HepG2 (cell line): ENCODE measurements at regions not wholly inside any gene's neighbourhood (a gene's known extent, or its start where the extent isn't known, plus 50 kb on each side); places are given as distances from the start of the nearest gene placed in this dataset.

Experiments used
- ATAC-seq: fragments of 200-7000 bp; cut with Tn5 transposase; 3 replicates; pipeline ENCODE4 v1.9.1; 2020; ENCODE audit warnings: mild to moderate bottlenecking, moderate library complexity
- BruUV-seq: library from RNA; stranded (reverse); fragments of 400-500 nt; replicated peaks from 2 replicates; lab custom pipeline; 2021; lab: Mats Ljungman, UMichigan
- CTCF ChIA-PET: fragments of 300-600 bp; formaldehyde crosslinking; extraction: SDS; loops from one replicate; lab custom pipeline; 2021; ENCODE audit warnings: low total read pairs, inconsistent platforms, low intra/inter-chr PET ratio; lab: Yijun Ruan, JAX
- POLR2A ChIA-PET: fragments of 350-600 bp; sonication (Branson Sonifier 250); formaldehyde crosslinking; loops from one replicate; lab custom pipeline; 2020; ENCODE audit warnings: antibody characterized with exemption, inconsistent platforms; lab: Yijun Ruan, JAX
- DNase-seq: peaks from one replicate; pipeline ENCODE4 v3.0.0-alpha.2; 2015; ENCODE audit warnings: low spot score
- FAIRE-seq: peaks from 3 replicates; lab custom pipeline; 2011; peaks lifted over from hg19 to GRCh38; lab: Jason Lieb, UNC
- H2AFZ ChIP-seq: one replicate; pipeline ENCODE4 v1.6.1; 2011; ENCODE audit warnings: low read length, inconsistent platforms
- H3K27ac ChIP-seq: fragments of 300-600 bp; 3 replicates; pipeline ENCODE4 v1.8.0; 2011; ENCODE audit warnings: mixed run types, mild to moderate bottlenecking, mixed read lengths, low read length, inconsistent platforms; ENCODE audit not compliant: insufficient read depth; ENCODE audit errors: extremely low read length
- H3K27me3 ChIP-seq, 2 experiments: fragments of 200-600 bp in 1 of 2; 2 replicates in 1 of 2; 3 replicates in 1 of 2; pipeline versions ENCODE4 v1.6.0 to v1.8.0; 2011; ENCODE audit warnings: low read length in 2 of 2, mild to moderate bottlenecking in 2 of 2, moderate library complexity in 2 of 2, inconsistent platforms in 1 of 2; ENCODE audit not compliant: insufficient read depth in 2 of 2, control insufficient read depth in 1 of 2
- H3K36me3 ChIP-seq, 2 experiments: fragments of 200-600 bp in 1 of 2; replicated peaks in 1 of 2; 2 replicates in 1 of 2; 3 replicates in 1 of 2; pipeline versions ENCODE4 v1.5.1 to v1.8.0; 2011; ENCODE audit warnings: low read length in 2 of 2, inconsistent platforms in 1 of 2; ENCODE audit not compliant: insufficient read depth in 2 of 2, control insufficient read depth in 1 of 2
- H3K4me1 ChIP-seq: 2 replicates; pipeline ENCODE4 v1.5.1; 2012; ENCODE audit warnings: low read length, inconsistent platforms; ENCODE audit not compliant: insufficient read depth
- H3K4me2 ChIP-seq: 2 replicates; pipeline ENCODE4 v1.6.0; 2011; ENCODE audit warnings: low read depth, low read length, inconsistent platforms
- H3K4me3 ChIP-seq, 3 experiments: fragments of 200-600 bp in 1 of 3; sonication (generic), shearing (Covaris generic) in 1 of 3; replicated peaks in 1 of 3; 2 replicates each; pipeline ENCODE4 v1.5.1; 2011 to 2016; ENCODE audit warnings: low read length in 3 of 3, inconsistent platforms in 2 of 3, low read depth in 2 of 3, mild to moderate bottlenecking in 2 of 3, control low read depth in 1 of 3, mixed read lengths in 1 of 3; ENCODE audit not compliant: insufficient read depth in 1 of 3
- H3K79me2 ChIP-seq: one replicate; pipeline ENCODE4 v1.6.1; 2011; ENCODE audit warnings: low read length, inconsistent platforms; ENCODE audit not compliant: insufficient read depth
- H3K9ac ChIP-seq: 2 replicates; pipeline ENCODE4 v1.6.0; 2011; ENCODE audit warnings: mild to moderate bottlenecking, low read depth, low read length, inconsistent platforms; ENCODE audit not compliant: insufficient read depth
- H3K9me3 ChIP-seq: 2 replicates; pipeline ENCODE4 v1.5.1; 2012; ENCODE audit warnings: mild to moderate bottlenecking, low read length
- H4K20me1 ChIP-seq: 2 replicates; pipeline ENCODE4 v1.6.0; 2011; ENCODE audit warnings: inconsistent platforms, mild to moderate bottlenecking, low read length, moderate library complexity; ENCODE audit not compliant: insufficient read depth
- AGO2 ChIP-seq: fragments of 200-400 bp; formaldehyde crosslinking; optimal IDR thresholded peaks from 2 replicates; pipeline ENCODE3; 2017; ENCODE audit warnings: mild to moderate bottlenecking, low read depth, low read length, moderate library complexity
- ARNT ChIP-seq: fragments of 450-650 bp; IDR thresholded peaks from 2 replicates; pipeline ENCODE4 v1.6.1; 2017
- HDAC2 ChIP-seq: sonication (generic); formaldehyde crosslinking; IDR thresholded peaks from 2 replicates; pipeline ENCODE4 v1.4.0; 2020; ENCODE audit warnings: missing genetic modification reagents
- HNRNPUL1 ChIP-seq: fragments of 200-400 bp; formaldehyde crosslinking; IDR thresholded peaks from 2 replicates; pipeline ENCODE4 v1.6.1; 2017; ENCODE audit warnings: low read depth, mild to moderate bottlenecking, low read length, moderate library complexity
- JUN ChIP-seq: sonication (generic); formaldehyde crosslinking; IDR thresholded peaks from 2 replicates; pipeline ENCODE4 v1.4.0; 2020; ENCODE audit warnings: mild to moderate bottlenecking, missing genetic modification reagents
- MBNL3 ChIP-seq: fragments of 250-450 bp; sonication (Bioruptor Pico); conservative IDR thresholded peaks from 2 replicates; pipeline ENCODE4 v1.8.0; 2022; ENCODE audit warnings: mild to moderate bottlenecking, inconsistent platforms
- MXI1 ChIP-seq: IDR thresholded peaks from 3 replicates; pipeline ENCODE4 v1.6.1; 2012; ENCODE audit warnings: low read depth, low read length, inconsistent platforms, borderline replicate concordance
- NFIB ChIP-seq: sonication (generic); formaldehyde crosslinking; IDR thresholded peaks from 2 replicates; pipeline ENCODE4 v1.9.0; 2021; ENCODE audit warnings: missing genetic modification reagents, mild to moderate bottlenecking, borderline replicate concordance
- NFYC ChIP-seq: IDR thresholded peaks from 2 replicates; pipeline ENCODE4 v1.6.1; 2016; ENCODE audit warnings: missing genetic modification reagents, missing compliant biosample characterization
- NR2C2 ChIP-seq: sonication (generic); formaldehyde crosslinking; IDR thresholded peaks from 2 replicates; pipeline ENCODE4 v1.4.0; 2020; ENCODE audit warnings: missing genetic modification reagents, mild to moderate bottlenecking, moderate library complexity, borderline replicate concordance
- PRDM15 ChIP-seq: sonication (generic); formaldehyde crosslinking; IDR thresholded peaks from 2 replicates; pipeline ENCODE4 v1.4.0; 2020; ENCODE audit warnings: missing genetic modification reagents
- TARDBP ChIP-seq: sonication (generic); formaldehyde crosslinking; IDR thresholded peaks from 2 replicates; pipeline ENCODE4 v1.8.0; 2022; ENCODE audit warnings: mild to moderate bottlenecking, missing genetic modification reagents
- TCF7 ChIP-seq: sonication (generic); IDR thresholded peaks from 2 replicates; pipeline ENCODE4 v1.6.1; 2016; ENCODE audit warnings: antibody characterized with exemption, low read depth
- THAP11 ChIP-seq: IDR thresholded peaks from 2 replicates; pipeline ENCODE4 v1.6.1; 2016; ENCODE audit warnings: missing biosample characterization, missing genetic modification reagents
- ZBTB42 ChIP-seq: sonication (generic); formaldehyde crosslinking; IDR thresholded peaks from 2 replicates; pipeline ENCODE4 v1.5.0; 2020; ENCODE audit warnings: mild to moderate bottlenecking, missing genetic modification reagents
- ZNF232 ChIP-seq: sonication (generic); formaldehyde crosslinking; IDR thresholded peaks from 2 replicates; pipeline ENCODE4 v1.4.0; 2020; ENCODE audit warnings: missing genetic modification reagents, borderline replicate concordance
- ZNF441 ChIP-seq: sonication (generic); formaldehyde crosslinking; IDR thresholded peaks from 2 replicates; pipeline ENCODE4 v1.7.0; 2021; ENCODE audit warnings: missing genetic modification reagents, borderline replicate concordance
- ZNF446 ChIP-seq: sonication (generic); formaldehyde crosslinking; IDR thresholded peaks from 2 replicates; pipeline ENCODE4 v1.5.0; 2020; ENCODE audit warnings: mild to moderate bottlenecking, missing genetic modification reagents
- ZNF674 ChIP-seq: sonication (generic); formaldehyde crosslinking; IDR thresholded peaks from 2 replicates; pipeline ENCODE4 v1.5.0; 2020; ENCODE audit warnings: low read depth, mild to moderate bottlenecking, missing genetic modification reagents
- WGBS: methylation state at CpG from one replicate; pipeline ENCODE4 v1.1.6; 2017; ENCODE audit warnings: low lambda C conversion rate; 5-methylcytosine and 5-hydroxymethylcytosine counted together
- in situ Hi-C: cut with HindIII; loops from 2 replicates; pipeline ENCODE4 v1.10.0; 2017; ENCODE audit warnings: low pct_unique_long_range_greater_than_20kb; ENCODE audit not compliant: extremely low pct_ligation_motif_present
- intact Hi-C: fragments of 100-400 bp; cut with micrococcal nuclease; formaldehyde crosslinking; loops from one replicate; pipeline ENCODE4 v1.10.0; 2022; ENCODE audit not compliant: unreplicated experiment

GRCh38 chr7:94297397-94297838 is 97.3 kb upstream of the COL1A2 start:
- Histone ChIP-seq H3K27me3 (no peaks in the 10 kb centered on the region), H2AFZ (no peak overlapping the region), H4K20me1 (no peaks in the 10 kb centered on the region), H3K4me2 (no peak overlapping the region), H3K9me3 (no peaks in the 10 kb centered on the region), H3K79me2 (no peaks in the 10 kb centered on the region), H3K4me3 (no peak overlapping the region), H3K4me1 (peaks cover 19% of the 10 kb centered on the region), H3K27ac (no peak overlapping the region), H3K36me3 (no peaks in the 10 kb centered on the region), H3K9ac (no peak overlapping the region)
- ATAC-seq (no peak), FAIRE-seq (no peak), DNase-seq (no peak)
- no peak for TF ChIP-seq ZNF441 (CRISPR knock-in tag)
- TF ChIP-seq ZNF674 (CRISPR knock-in tag), result no peak
- no peak for TF ChIP-seq HNRNPUL1
- TF ChIP-seq TCF7, result no peak
- TF ChIP-seq TARDBP (CRISPR knock-in tag), result no peak
- TF ChIP-seq JUN, result no peak
- no peak for TF ChIP-seq ZBTB42 (CRISPR knock-in tag)
- in situ Hi-C loops (loop anchor here (5.0 to 25.0 kb wide), 3 partner anchors 95 to 1390 kb away; partner anchors contain the start of gene COL1A2), intact Hi-C loops (no loop called here)
- BruUV-seq, result no TSS peak
- WGBS, result 17% methylated on average over 5 of the region's 5 CpGs
- ChIA-PET POLR2A (no interaction called here), CTCF (no interaction called here)

- ChIA-PET CTCF (no interaction called here), POLR2A (no interaction called here)
- no TSS peak for BruUV-seq
- Histone ChIP-seq H4K20me1 (no peaks in the 10 kb centered on the region), H3K4me1 (peaks cover 19% of the 10 kb centered on the region), H2AFZ (no peak overlapping the region), H3K79me2 (no peaks in the 10 kb centered on the region), H3K4me2 (no peak overlapping the region), H3K36me3 (no peaks in the 10 kb centered on the region), H3K4me3 (no peak overlapping the region), H3K27ac (no peak overlapping the region), H3K27me3 (no peaks in the 10 kb centered on the region; a peak in 1 of 5 replicates), H3K9me3 (no peaks in the 10 kb centered on the region), H3K9ac (no peak overlapping the region)
- no peak for FAIRE-seq
- in situ Hi-C loops, result loop anchor here (5.0 to 25.0 kb wide), 3 partner anchors 93 to 1388 kb away; partner anchors contain the start of gene COL1A2
- WGBS, result 13% methylated on average over 3 of the region's 3 CpGs
- no peak for DNase-seq
- ATAC-seq, result no peak
- intact Hi-C loops, result no loop called here
- TF ChIP-seq NR2C2 (CRISPR knock-in tag) (no peak), NFIB (CRISPR knock-in tag) (no peak), HDAC2 (no peak), MXI1 (no peak), ARNT (no peak), MBNL3 (CRISPR knock-in tag) (no peak), AGO2 (no peak), THAP11 (CRISPR knock-in tag) (no peak), PRDM15 (no peak), ZNF446 (no peak), NFYC (CRISPR knock-in tag) (no peak), ZNF232 (CRISPR knock-in tag) (no peak)
Measured at GRCh38 chr7:94298943-94299342, 95.8 kb upstream of the COL1A2 start.
